ENCODE measurements at regions not wholly inside any gene's neighbourhood (a gene's known extent, or its start where the extent isn't known, plus 50 kb on each side); places are given as distances from the start of the nearest gene placed in this dataset.
"Not testable (repeated sequence)": the region's sequence is repeated elsewhere in the genome, so short reads cannot be mapped to it uniquely, and the experiment has no call there.

- CTCF ChIA-PET = no interaction called here
- TF ChIP-seq CTCF (IDR thresholded peaks at IDR 0.05 in 2 of 3, conservative IDR thresholded peaks at IDR 0.05 in 1 of 3; ENCODE audit: borderline replicate concordance in 1 of 3, insufficient read depth in 1 of 3, low read depth in 2 of 3, low read length in 2 of 3) = no peak
- intact Hi-C loops (cut with micrococcal nuclease) = no loop called here
- POLR2A ChIA-PET = no interaction called here
- DNase-seq (ENCODE audit: low read depth, low spot score) = no peak
- no peaks in the 10 kb centered on the region for H3K79me2 ChIP-seq (ENCODE audit: insufficient read depth, low read length)
- H3K9ac ChIP-seq (ENCODE audit: low read length) = no peak overlapping the region
- no TSS peak for BruUV-seq (replicated peaks)
- no peak overlapping the region for H3K4me3 ChIP-seq (replicated peaks in 1 of 2; ENCODE audit: low read depth in 1 of 2, low read length in 2 of 2)
- no peak overlapping the region for H2AFZ ChIP-seq (ENCODE audit: low read depth, low read length, poor library complexity, severe bottlenecking)
- no peaks in the 10 kb centered on the region for H3K4me1 ChIP-seq (ENCODE audit: control insufficient read depth in 1 of 2, insufficient read depth in 2 of 2, low read length in 2 of 2)
- no peaks in the 10 kb centered on the region for H3K27me3 ChIP-seq (ENCODE audit: insufficient read depth, low read length)
- no peaks in the 10 kb centered on the region for H4K20me1 ChIP-seq (ENCODE audit: insufficient read depth)
- no peak overlapping the region for H3K27ac ChIP-seq (ENCODE audit: low read depth, low read length)
- no peak overlapping the region for H3K4me2 ChIP-seq (ENCODE audit: low read length)
- no peaks in the 10 kb centered on the region for H3K9me2 ChIP-seq (ENCODE audit: insufficient read depth)
- RAD21 ChIA-PET (ENCODE audit: low non-redundant PET in 1 of 2, low total read pairs in 2 of 2, uncharacterized antibody in 2 of 2, unreplicated experiment in 2 of 2) = no interaction called here
- H3K36me3 ChIP-seq (ENCODE audit: control insufficient read depth in 1 of 2, insufficient read depth in 2 of 2, low read length in 2 of 2) = no peaks in the 10 kb centered on the region
- H3K9me3 ChIP-seq (ENCODE audit: control insufficient read depth in 1 of 2, insufficient read depth in 1 of 2, low read depth in 1 of 2, low read length in 2 of 2) = no peaks in the 10 kb centered on the region
- ATAC-seq = no peak
Measured at GRCh38 chr3:39733804-39734203, 75.6 kb upstream of the MYRIP start.

GRCh38 chr3:39739658-39740057 lies 69.8 kb upstream of the MYRIP start:
- H3K4me2 ChIP-seq (ENCODE audit: low read length); H3K27ac ChIP-seq (ENCODE audit: low read depth, low read length); H3K4me1 ChIP-seq (ENCODE audit: control insufficient read depth in 1 of 2, insufficient read depth in 2 of 2, low read length in 2 of 2); CTCF ChIA-PET; H3K27me3 ChIP-seq (ENCODE audit: insufficient read depth, low read length); RAD21 ChIA-PET (ENCODE audit: low non-redundant PET in 1 of 2, low total read pairs in 2 of 2, uncharacterized antibody in 2 of 2, unreplicated experiment in 2 of 2); H3K9ac ChIP-seq (ENCODE audit: low read length); POLR2A ChIA-PET; H3K36me3 ChIP-seq (ENCODE audit: control insufficient read depth in 1 of 2, insufficient read depth in 2 of 2, low read length in 2 of 2); DNase-seq (ENCODE audit: low read depth, low spot score); intact Hi-C loops (cut with micrococcal nuclease); H3K9me2 ChIP-seq (ENCODE audit: insufficient read depth); H3K4me3 ChIP-seq (replicated peaks in 1 of 2; ENCODE audit: low read depth in 1 of 2, low read length in 2 of 2); ATAC-seq; H3K9me3 ChIP-seq (ENCODE audit: control insufficient read depth in 1 of 2, insufficient read depth in 1 of 2, low read depth in 1 of 2, low read length in 2 of 2); BruUV-seq (replicated peaks); H4K20me1 ChIP-seq (ENCODE audit: insufficient read depth); H3K79me2 ChIP-seq (ENCODE audit: insufficient read depth, low read length); H2AFZ ChIP-seq (ENCODE audit: low read depth, low read length, poor library complexity, severe bottlenecking): not testable (repeated sequence)

Data from HCT116 (cell line).